ENCODE measurements at regions not wholly inside any gene's neighbourhood (a gene's known extent, or its start where the extent isn't known, plus 50 kb on each side); places are given as distances from the start of the nearest gene placed in this dataset.

DNA sequence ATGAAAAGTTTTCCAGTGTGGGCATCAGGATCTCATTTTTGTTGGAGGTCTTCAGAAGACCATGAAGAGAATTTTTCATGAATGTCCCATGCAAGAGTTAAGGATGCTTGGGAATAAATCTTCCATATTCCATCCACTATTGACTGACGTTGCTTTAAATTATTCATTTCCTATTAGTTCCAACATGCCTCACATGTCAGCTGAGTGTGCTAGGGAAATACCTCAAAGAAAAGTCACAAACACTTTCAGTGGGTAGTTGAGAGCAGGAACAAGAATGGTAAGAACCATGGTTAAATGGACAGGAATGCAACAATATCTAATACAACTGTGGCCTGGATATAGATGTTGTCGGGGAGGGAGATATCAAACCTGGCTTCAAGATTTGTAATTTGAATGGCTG lies 610.1 kb downstream of the TECRL start:
- DNase-seq (ENCODE audit: low spot score): no peak

DNA sequence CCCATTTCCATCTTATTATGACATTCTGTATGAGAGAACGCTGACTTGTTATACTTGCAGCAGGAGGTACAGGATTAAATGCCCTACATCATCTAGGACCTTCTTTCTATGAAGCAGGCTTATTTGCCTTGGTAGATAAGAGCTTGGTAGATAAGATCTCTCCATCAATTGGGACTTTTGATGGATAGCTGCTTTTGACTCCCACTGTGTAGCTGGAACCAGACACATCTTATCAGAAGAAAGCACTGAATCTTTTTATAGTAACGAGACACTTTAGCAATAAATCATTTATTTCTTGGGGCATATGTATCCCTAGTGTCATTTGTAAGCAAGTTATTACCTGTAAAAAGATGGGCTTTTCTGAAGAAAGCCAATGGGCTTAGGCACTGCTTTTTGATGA lies 613.9 kb downstream of the TECRL start:
- DNase-seq (ENCODE audit: low spot score): no peak

- DNase-seq (ENCODE audit: low spot score): no peak
Measured at GRCh38 chr4:63790377-63790776, 618.9 kb downstream of the TECRL start.

GRCh38 chr4:63788271-63788670 lies 621.0 kb downstream of the TECRL start:
- DNase-seq (ENCODE audit: low spot score): no peak

- DNase-seq (ENCODE audit: low spot score): no peak
Measured at GRCh38 chr4:63787326-63787725, 621.9 kb downstream of the TECRL start.

DNA sequence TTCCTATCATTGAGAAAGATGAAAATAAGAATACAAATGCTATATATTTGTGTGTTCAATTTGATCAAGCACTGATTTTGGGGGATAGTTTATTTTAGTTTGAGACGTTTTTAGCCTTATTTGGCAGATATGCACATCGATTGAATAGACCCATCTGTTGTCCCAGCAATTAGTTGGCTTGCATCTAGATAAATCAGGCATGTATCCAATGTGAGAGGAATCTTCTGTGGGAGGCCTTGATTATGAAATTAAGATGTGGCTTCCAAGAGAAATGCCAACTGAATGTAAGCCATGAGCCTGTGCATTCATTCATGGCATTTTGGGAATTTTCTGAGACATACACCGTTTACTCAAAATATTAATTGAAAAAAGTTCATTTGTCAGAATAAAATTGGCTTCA lies 623.1 kb downstream of the TECRL start:
- no peak for DNase-seq (ENCODE audit: low spot score)

GRCh38 chr4:63784822-63785221 lies 624.4 kb downstream of the TECRL start:
- DNase-seq (ENCODE audit: low spot score): no peak

GRCh38 chr4:63777601-63778000 lies 631.6 kb downstream of the TECRL start:
- DNase-seq (ENCODE audit: low spot score): no peak

DNA sequence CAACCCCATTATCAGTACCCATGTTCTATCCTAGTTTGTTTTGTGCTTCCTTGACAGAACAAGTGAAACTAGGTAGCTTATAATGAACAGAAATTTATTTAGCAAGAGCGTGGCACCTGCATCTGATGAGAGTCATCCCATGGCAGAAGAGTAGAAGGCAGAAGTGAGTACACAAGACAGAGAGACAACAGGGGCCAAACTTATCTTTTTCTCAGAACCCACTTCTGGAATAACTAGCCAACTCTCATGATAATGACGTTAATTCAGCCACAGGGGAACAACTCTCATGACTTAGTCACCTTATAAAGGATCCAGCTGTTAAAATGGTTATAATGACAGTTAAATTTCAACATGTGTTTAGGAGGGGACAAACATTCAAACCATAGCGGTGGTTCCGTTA lies 644.9 kb downstream of the TECRL start:
- DNase-seq (ENCODE audit: low spot score): no peak

- DNase-seq (ENCODE audit: low spot score): no peak
Measured at GRCh38 chr4:63757929-63758328, 651.3 kb downstream of the TECRL start.

- DNase-seq (ENCODE audit: low spot score): no peak
Measured at GRCh38 chr4:63742882-63743281, 666.4 kb downstream of the TECRL start.

DNA sequence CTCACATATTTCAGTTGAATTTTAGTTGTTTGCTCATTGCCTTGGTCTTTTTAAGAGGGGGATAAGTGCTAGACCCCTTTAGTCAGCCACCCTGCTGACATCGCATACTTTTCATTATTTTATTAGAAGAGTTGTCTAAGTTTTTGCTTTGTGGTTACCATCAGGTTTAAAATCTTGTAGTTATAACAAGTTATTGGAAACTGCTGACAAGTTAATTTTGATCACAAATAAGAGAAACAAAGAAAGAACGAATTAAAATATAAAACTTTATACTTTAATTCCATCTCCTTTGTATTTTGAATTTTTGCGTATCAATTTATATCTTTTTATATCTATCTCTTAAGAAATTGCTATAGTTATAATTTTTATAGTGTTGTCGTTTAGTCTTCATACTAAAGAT lies 679.7 kb downstream of the TECRL start:
- DNase-seq (ENCODE audit: low spot score): no peak

- DNase-seq (ENCODE audit: low spot score): no peak
Measured at GRCh38 chr4:63728480-63729177, 680.6 kb downstream of the TECRL start.

- peak; percentile 28 for DNase-seq (ENCODE audit: low spot score)
Measured at GRCh38 chr4:63717384-63717783, 691.9 kb downstream of the TECRL start.

- DNase-seq (ENCODE audit: low spot score): no peak
Measured at GRCh38 chr4:63708661-63709060, 700.6 kb downstream of the TECRL start.

GRCh38 chr4:63700569-63700968 lies 708.7 kb downstream of the TECRL start:
- DNase-seq (ENCODE audit: low spot score): no peak

- DNase-seq (ENCODE audit: low spot score): peak; percentile 21
Measured at GRCh38 chr4:63693321-63693720, 715.9 kb downstream of the TECRL start.

- no peak for DNase-seq (ENCODE audit: low spot score)
Measured at GRCh38 chr4:63678358-63678931, 730.8 kb downstream of the TECRL start.

GRCh38 chr4:63670735-63671134 lies 738.5 kb downstream of the TECRL start:
- no peak for DNase-seq (ENCODE audit: low spot score)

- no peak for DNase-seq (ENCODE audit: low spot score)
Measured at GRCh38 chr4:63663870-63664269, 745.4 kb downstream of the TECRL start.

DNA sequence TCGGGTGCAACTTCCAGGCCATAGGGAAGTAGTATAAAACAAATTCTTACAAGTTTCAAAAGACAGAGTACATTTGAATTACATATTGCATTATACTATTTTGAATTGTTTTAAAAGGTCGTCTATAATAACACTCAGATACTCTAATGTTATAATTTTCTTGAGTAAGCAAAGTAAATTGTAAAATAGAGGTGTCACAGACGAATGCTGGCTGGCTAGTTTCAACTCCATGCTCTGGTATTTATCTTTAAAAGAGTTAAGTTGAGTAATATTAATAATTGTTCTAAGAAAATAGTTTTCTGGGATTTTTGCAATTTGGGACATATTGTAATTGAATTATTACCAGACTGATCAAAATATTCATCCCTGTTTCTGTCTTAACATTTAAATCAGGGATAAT lies 764.9 kb downstream of the TECRL start:
- DNase-seq (ENCODE audit: low spot score): no peak

DNA sequence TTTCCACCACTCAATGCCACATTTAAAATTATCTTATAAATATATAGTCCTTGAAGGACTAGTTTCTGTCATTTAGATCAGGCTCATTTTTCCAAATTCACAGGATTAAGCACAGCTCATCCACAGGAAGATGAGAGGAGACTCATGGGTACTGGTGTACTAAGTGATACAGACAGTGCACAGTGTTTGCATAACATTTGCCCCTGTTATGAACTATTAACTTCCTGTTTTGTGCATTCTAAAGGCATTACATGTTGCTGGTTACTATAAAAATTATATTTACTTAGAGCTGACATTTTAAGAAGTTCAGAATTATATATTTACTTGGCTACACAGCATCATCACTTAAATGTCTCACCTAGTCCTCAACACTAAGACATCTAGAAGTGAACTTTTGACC lies 772.0 kb downstream of the TECRL start:
- DNase-seq (ENCODE audit: low spot score): no peak

GRCh38 chr4:63632858-63633257 lies 776.4 kb downstream of the TECRL start:
- no peak for DNase-seq (ENCODE audit: low spot score)

GRCh38 chr4:63620271-63620670 lies 789.0 kb downstream of the TECRL start:
- no peak for DNase-seq (ENCODE audit: low spot score)

Measured in COLO829 (cell line).